ENCODE measurements at regions not wholly inside any gene's neighbourhood (a gene's known extent, or its start where the extent isn't known, plus 50 kb on each side); places are given as distances from the start of the nearest gene placed in this dataset.

GRCh38 chr10:123428391-123428790 is 237.8 kb upstream of the GPR26 start:
- TF ChIP-seq CTCF (optimal IDR thresholded peaks at IDR 0.05 in 1 of 3, IDR thresholded peaks at IDR 0.05 in 1 of 3, conservative IDR thresholded peaks at IDR 0.05 in 1 of 3; ENCODE audit: extremely low read depth in 1 of 3, insufficient read depth in 2 of 3, low read length in 3 of 3) (no peak), EZH2 (IDR thresholded peaks at IDR 0.05; ENCODE audit: low read length) (no peak)
